GM12878 (cell line): ENCODE measurements at regions not wholly inside any gene's neighbourhood (a gene's known extent, or its start where the extent isn't known, plus 50 kb on each side); places are given as distances from the start of the nearest gene placed in this dataset.

Experiments
- ATAC-seq: fragments of 200-7000 bp; cut with Tn5 transposase; 3 replicates; pipeline ENCODE4 v1.9.1; 2020; ENCODE audit warnings: mild to moderate bottlenecking, moderate library complexity
- BruUV-seq: library from RNA; stranded (reverse); fragments of 400-500 nt; replicated peaks from 2 replicates; lab custom pipeline; 2021; lab: Mats Ljungman, UMichigan
- CTCF ChIA-PET: fragments of 300-600 bp; sonication (Branson Sonifier 250); formaldehyde crosslinking; extraction: SDS; loops from one replicate; lab custom pipeline; 2021; ENCODE audit warnings: inconsistent platforms; lab: Yijun Ruan, JAX
- POLR2A ChIA-PET: fragments of 350-600 bp; formaldehyde crosslinking; extraction: SDS; loops from one replicate; lab custom pipeline; 2021; ENCODE audit warnings: inconsistent platforms; lab: Charles Lee
- RAD21 ChIA-PET: fragments of 300-600 bp; sonication (Branson Sonifier 250); formaldehyde crosslinking; loops from one replicate; lab custom pipeline; 2023; ENCODE audit warnings: antibody characterized with exemption; ENCODE audit not compliant: unreplicated experiment; lab: Charles Lee
- SMC1A ChIA-PET: fragments of 300-600 bp; sonication (Branson Sonifier 250); formaldehyde crosslinking; loops from one replicate; lab custom pipeline; 2023; ENCODE audit not compliant: unreplicated experiment, uncharacterized antibody; lab: Charles Lee
- DNase-seq: peaks from one replicate; pipeline ENCODE4 v3.0.0-alpha.2; 2011; ENCODE audit warnings: low read depth, low spot score
- FAIRE-seq: peaks from 3 replicates; lab custom pipeline; 2011; peaks lifted over from hg19 to GRCh38; lab: Jason Lieb, UNC
- H2AFZ ChIP-seq: 2 replicates; pipeline ENCODE4 v1.6.0; 2011; ENCODE audit warnings: low read depth, low read length, control low read depth; ENCODE audit not compliant: control insufficient read depth
- H3K27ac ChIP-seq: 2 replicates; pipeline ENCODE4 v1.5.1; 2011; ENCODE audit warnings: control low read depth; ENCODE audit not compliant: control insufficient read depth, insufficient read depth
- H3K27me3 ChIP-seq, 2 experiments: replicated peaks in 1 of 2; 2 replicates each; pipeline versions ENCODE4 v1.6.0 to v1.6.1; 2011; ENCODE audit warnings: low read length in 1 of 2; ENCODE audit not compliant: control insufficient read depth in 2 of 2, insufficient read depth in 2 of 2
- H3K36me3 ChIP-seq, 2 experiments: 2 replicates each; pipeline ENCODE4 v1.5.1; 2011; ENCODE audit warnings: low read length in 1 of 2; ENCODE audit not compliant: control insufficient read depth in 2 of 2, insufficient read depth in 2 of 2
- H3K4me1 ChIP-seq: 2 replicates; pipeline ENCODE4 v1.6.1; 2011; ENCODE audit warnings: mild to moderate bottlenecking, low read length, moderate library complexity, mixed read lengths; ENCODE audit not compliant: control insufficient read depth, insufficient read depth
- H3K4me2 ChIP-seq: 2 replicates; pipeline ENCODE4 v1.6.0; 2011; ENCODE audit warnings: control low read depth; ENCODE audit not compliant: control insufficient read depth, insufficient read depth
- H3K4me3 ChIP-seq: fragments of 200-600 bp; sonication (generic); 2 replicates; pipeline ENCODE4 v1.5.1; 2016
- H3K79me2 ChIP-seq: 2 replicates; pipeline ENCODE4 v1.6.0; 2011; ENCODE audit warnings: low read length; ENCODE audit not compliant: control insufficient read depth, insufficient read depth
- H3K9ac ChIP-seq: 2 replicates; pipeline ENCODE4 v1.8.0; 2011; ENCODE audit warnings: low read length, control low read depth, mixed read lengths; ENCODE audit not compliant: control insufficient read depth, insufficient read depth
- H3K9me3 ChIP-seq: replicated peaks from 3 replicates; pipeline ENCODE4 v1.5.1; 2011; ENCODE audit warnings: mild to moderate bottlenecking, low read length; ENCODE audit not compliant: control insufficient read depth, insufficient read depth
- H4K20me1 ChIP-seq: 2 replicates; pipeline ENCODE4 v1.6.0; 2011; ENCODE audit not compliant: control insufficient read depth, insufficient read depth
- EGR1 ChIP-seq, 2 experiments: IDR thresholded peaks; 1 replicate in 1 of 2; 2 replicates in 1 of 2; pipeline ENCODE4 v1.6.1; 2011 to 2012; ENCODE audit warnings: low read depth in 2 of 2, low read length in 2 of 2, borderline replicate concordance in 1 of 2, mild to moderate bottlenecking in 1 of 2, moderate library complexity in 1 of 2
- ESRRA ChIP-seq: IDR thresholded peaks from 2 replicates; pipeline ENCODE4 v1.6.1; 2012; ENCODE audit warnings: mild to moderate bottlenecking, low read length, improper control_type of control experiment
- IRF4 ChIP-seq: IDR thresholded peaks from 2 replicates; pipeline ENCODE4 v1.6.1; 2011; ENCODE audit warnings: low read depth, low read length
- MXI1 ChIP-seq: fragments of 150-350 bp; IDR thresholded peaks from 2 replicates; pipeline ENCODE4 v1.6.1; 2011; ENCODE audit warnings: low read depth, mild to moderate bottlenecking, inconsistent platforms, low read length, improper control_type of control experiment
- NR2F1 ChIP-seq: fragments of 450-650 bp; conservative IDR thresholded peaks from 2 replicates; pipeline ENCODE4 v1.6.1; 2017; ENCODE audit warnings: mild to moderate bottlenecking
- RAD51 ChIP-seq: fragments of 450-650 bp; IDR thresholded peaks from 2 replicates; pipeline ENCODE4 v1.6.1; 2016; ENCODE audit warnings: moderate library complexity, mild to moderate bottlenecking, inconsistent platforms
- RFX5 ChIP-seq: IDR thresholded peaks from 2 replicates; pipeline ENCODE4 v1.6.1; 2011; ENCODE audit warnings: low read depth, low read length, improper control_type of control experiment
- WRNIP1 ChIP-seq: IDR thresholded peaks from 2 replicates; pipeline ENCODE4 v1.6.1; 2011; ENCODE audit warnings: low read depth, low read length, improper control_type of control experiment, borderline replicate concordance
- ZNF207 ChIP-seq: fragments of 450-650 bp; IDR thresholded peaks from 2 replicates; pipeline ENCODE4 v1.6.1; 2014; ENCODE audit warnings: antibody characterized with exemption, mild to moderate bottlenecking, borderline replicate concordance
- in situ Hi-C: fragments of 300-500 bp; cut with MboI; formaldehyde crosslinking; loops from 9 replicates; pipeline ENCODE4 v1.14.3; 2018; ENCODE audit warnings: mixed read lengths
- intact Hi-C: fragments of 100-400 bp; cut with micrococcal nuclease; formaldehyde crosslinking; loops from one replicate; pipeline ENCODE4 v1.14.2; 2022; ENCODE audit not compliant: unreplicated experiment
- TF ChIP-seq, protein P1 (sequence below): IDR thresholded peaks from 2 replicates; pipeline ENCODE4 v1.6.1; 2011; ENCODE audit warnings: low read depth, low read length, improper control_type of control experiment, borderline replicate concordance
- TF ChIP-seq, protein P2 (sequence below): fragments of 450-650 bp; IDR thresholded peaks from 2 replicates; pipeline ENCODE4 v1.6.1; 2017; ENCODE audit warnings: antibody characterized with exemption, mild to moderate bottlenecking, moderate library complexity
- TF ChIP-seq, protein P3 (sequence below): fragments of 150-350 bp; IDR thresholded peaks from 2 replicates; pipeline ENCODE4 v1.6.1; 2016; ENCODE audit warnings: low read depth, low read length

DNA sequence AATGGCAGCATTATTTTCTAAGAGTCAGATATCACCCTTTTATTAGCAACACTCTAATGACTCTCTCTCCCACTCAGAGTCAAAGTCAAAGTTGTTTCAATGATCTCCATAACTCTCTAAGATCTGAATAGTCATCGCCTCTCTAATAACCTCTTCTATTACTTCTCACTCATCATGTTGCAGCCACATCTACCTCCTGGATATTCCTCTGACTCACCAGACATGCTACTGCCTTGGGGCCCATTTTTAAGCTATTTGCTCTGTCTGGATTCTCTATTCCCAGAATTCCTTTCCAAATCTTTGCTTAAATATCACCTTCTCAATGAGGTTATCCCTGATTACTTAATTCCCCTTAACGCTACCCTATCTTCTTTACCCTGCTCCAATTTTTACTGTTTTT is 391.8 kb upstream of the MAGEB16 start (continued):
- TF ChIP-seq, protein P1, sequence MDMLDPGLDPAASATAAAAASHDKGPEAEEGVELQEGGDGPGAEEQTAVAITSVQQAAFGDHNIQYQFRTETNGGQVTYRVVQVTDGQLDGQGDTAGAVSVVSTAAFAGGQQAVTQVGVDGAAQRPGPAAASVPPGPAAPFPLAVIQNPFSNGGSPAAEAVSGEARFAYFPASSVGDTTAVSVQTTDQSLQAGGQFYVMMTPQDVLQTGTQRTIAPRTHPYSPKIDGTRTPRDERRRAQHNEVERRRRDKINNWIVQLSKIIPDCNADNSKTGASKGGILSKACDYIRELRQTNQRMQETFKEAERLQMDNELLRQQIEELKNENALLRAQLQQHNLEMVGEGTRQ: no peak
- TF ChIP-seq EGR1 (IDR thresholded peaks at IDR 0.05; ENCODE audit: borderline replicate concordance in 1 of 2, low read depth in 2 of 2, low read length in 2 of 2): no peak
- TF ChIP-seq, protein P2, sequence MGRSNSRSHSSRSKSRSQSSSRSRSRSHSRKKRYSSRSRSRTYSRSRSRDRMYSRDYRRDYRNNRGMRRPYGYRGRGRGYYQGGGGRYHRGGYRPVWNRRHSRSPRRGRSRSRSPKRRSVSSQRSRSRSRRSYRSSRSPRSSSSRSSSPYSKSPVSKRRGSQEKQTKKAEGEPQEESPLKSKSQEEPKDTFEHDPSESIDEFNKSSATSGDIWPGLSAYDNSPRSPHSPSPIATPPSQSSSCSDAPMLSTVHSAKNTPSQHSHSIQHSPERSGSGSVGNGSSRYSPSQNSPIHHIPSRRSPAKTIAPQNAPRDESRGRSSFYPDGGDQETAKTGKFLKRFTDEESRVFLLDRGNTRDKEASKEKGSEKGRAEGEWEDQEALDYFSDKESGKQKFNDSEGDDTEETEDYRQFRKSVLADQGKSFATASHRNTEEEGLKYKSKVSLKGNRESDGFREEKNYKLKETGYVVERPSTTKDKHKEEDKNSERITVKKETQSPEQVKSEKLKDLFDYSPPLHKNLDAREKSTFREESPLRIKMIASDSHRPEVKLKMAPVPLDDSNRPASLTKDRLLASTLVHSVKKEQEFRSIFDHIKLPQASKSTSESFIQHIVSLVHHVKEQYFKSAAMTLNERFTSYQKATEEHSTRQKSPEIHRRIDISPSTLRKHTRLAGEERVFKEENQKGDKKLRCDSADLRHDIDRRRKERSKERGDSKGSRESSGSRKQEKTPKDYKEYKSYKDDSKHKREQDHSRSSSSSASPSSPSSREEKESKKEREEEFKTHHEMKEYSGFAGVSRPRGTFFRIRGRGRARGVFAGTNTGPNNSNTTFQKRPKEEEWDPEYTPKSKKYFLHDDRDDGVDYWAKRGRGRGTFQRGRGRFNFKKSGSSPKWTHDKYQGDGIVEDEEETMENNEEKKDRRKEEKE: no peak
- no peak for TF ChIP-seq RFX5
- TF ChIP-seq WRNIP1: no peak

DNA sequence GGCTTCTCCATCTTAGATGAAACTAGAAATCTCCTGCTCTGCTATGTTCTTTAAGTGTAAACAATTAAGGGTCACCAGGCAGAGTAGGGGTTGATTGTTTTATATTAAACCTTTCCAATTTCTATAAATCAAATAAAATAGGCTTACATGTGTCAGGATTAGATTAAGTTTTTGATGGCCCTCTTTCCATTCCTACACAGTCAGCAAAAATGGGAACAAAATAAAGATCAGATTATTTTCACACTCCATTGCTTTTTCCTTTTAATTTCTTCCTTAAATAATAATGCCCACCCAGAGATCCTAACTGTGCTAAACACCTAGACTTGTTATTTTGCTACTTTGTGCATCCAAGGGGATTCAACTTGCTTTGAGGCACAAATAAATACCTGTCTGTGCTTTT is 381.4 kb upstream of the MAGEB16 start:
- H3K4me1 ChIP-seq: no peaks in the 10 kb centered on the region
- H3K79me2 ChIP-seq: no peaks in the 10 kb centered on the region
- H3K4me2 ChIP-seq: no peak overlapping the region
- no peak for DNase-seq
- CTCF ChIA-PET: no interaction called here
- H3K27ac ChIP-seq: no peak overlapping the region
- RAD21 ChIA-PET: no interaction called here
- BruUV-seq: no TSS peak
- POLR2A ChIA-PET: no interaction called here
- H4K20me1 ChIP-seq: no peaks in the 10 kb centered on the region
- no peak for ATAC-seq
- no peaks in the 10 kb centered on the region for H3K9me3 ChIP-seq
- TF ChIP-seq ZNF207 (no peak), MXI1 (no peak), RAD51 (no peak), NR2F1 (no peak), IRF4 (no peak), ESRRA (no peak)
- TF ChIP-seq, protein P3, sequence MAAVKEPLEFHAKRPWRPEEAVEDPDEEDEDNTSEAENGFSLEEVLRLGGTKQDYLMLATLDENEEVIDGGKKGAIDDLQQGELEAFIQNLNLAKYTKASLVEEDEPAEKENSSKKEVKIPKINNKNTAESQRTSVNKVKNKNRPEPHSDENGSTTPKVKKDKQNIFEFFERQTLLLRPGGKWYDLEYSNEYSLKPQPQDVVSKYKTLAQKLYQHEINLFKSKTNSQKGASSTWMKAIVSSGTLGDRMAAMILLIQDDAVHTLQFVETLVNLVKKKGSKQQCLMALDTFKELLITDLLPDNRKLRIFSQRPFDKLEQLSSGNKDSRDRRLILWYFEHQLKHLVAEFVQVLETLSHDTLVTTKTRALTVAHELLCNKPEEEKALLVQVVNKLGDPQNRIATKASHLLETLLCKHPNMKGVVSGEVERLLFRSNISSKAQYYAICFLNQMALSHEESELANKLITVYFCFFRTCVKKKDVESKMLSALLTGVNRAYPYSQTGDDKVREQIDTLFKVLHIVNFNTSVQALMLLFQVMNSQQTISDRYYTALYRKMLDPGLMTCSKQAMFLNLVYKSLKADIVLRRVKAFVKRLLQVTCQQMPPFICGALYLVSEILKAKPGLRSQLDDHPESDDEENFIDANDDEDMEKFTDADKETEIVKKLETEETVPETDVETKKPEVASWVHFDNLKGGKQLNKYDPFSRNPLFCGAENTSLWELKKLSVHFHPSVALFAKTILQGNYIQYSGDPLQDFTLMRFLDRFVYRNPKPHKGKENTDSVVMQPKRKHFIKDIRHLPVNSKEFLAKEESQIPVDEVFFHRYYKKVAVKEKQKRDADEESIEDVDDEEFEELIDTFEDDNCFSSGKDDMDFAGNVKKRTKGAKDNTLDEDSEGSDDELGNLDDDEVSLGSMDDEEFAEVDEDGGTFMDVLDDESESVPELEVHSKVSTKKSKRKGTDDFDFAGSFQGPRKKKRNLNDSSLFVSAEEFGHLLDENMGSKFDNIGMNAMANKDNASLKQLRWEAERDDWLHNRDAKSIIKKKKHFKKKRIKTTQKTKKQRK: no peak
- FAIRE-seq: no peak
- H3K4me3 ChIP-seq: no peak overlapping the region
- H3K36me3 ChIP-seq: no peaks in the 10 kb centered on the region
- in situ Hi-C loops: no loop called here
- H2AFZ ChIP-seq: no peak overlapping the region
- no peak overlapping the region for H3K9ac ChIP-seq
- H3K27me3 ChIP-seq: no peaks in the 10 kb centered on the region
- SMC1A ChIA-PET: no interaction called here
- intact Hi-C loops: no loop called here
